HL-60 (cell line): ENCODE measurements at regions not wholly inside any gene's neighbourhood (a gene's known extent, or its start where the extent isn't known, plus 50 kb on each side); places are given as distances from the start of the nearest gene placed in this dataset.

Experiments
- GABPA ChIP-seq: IDR thresholded peaks from 2 replicates; pipeline ENCODE4 v1.6.1; 2012; ENCODE audit warnings: low read depth
- POLR2AphosphoS5 ChIP-seq: IDR thresholded peaks from 2 replicates; pipeline ENCODE4 v1.6.1; 2012; ENCODE audit warnings: low read depth

GRCh38 chr3:113157408-113158030 is 53.8 kb upstream of the BOC start:
- TF ChIP-seq POLR2AphosphoS5, result no peak
- TF ChIP-seq GABPA, result no peak
